T-helper 2 cell treated with Interferon-gamma antibody and Interleukin-4, amounts not matched to agents 5 μg/mL and 100 μg/mL, for 36 hours (primary cell): ENCODE measurements at regions not wholly inside any gene's neighbourhood (a gene's known extent, or its start where the extent isn't known, plus 50 kb on each side); places are given as distances from the start of the nearest gene placed in this dataset.
"Not testable (repeated sequence)": the region's sequence is repeated elsewhere in the genome, so short reads cannot be mapped to it uniquely, and the experiment has no call there.

Experiments used
- DNase-seq: peaks from one replicate; pipeline ENCODE4 v3.0.0; 2021; ENCODE audit warnings: low spot score
- H3K27ac Mint-ChIP-seq: one replicate; pipeline ENCODE4 v1.8.0; 2021; ENCODE audit warnings: mild to moderate bottlenecking, mixed read lengths
- H3K27me3 Mint-ChIP-seq: one replicate; pipeline ENCODE4 v1.8.0; 2021; ENCODE audit warnings: low read depth, mixed read lengths
- H3K36me3 Mint-ChIP-seq: one replicate; pipeline ENCODE4 v1.8.0; 2021; ENCODE audit warnings: low read depth, mixed read lengths
- H3K4me1 Mint-ChIP-seq: one replicate; pipeline ENCODE4 v1.8.0; 2021; ENCODE audit warnings: low read depth, mixed read lengths
- H3K4me3 Mint-ChIP-seq: one replicate; pipeline ENCODE4 v1.8.0; 2022; ENCODE audit warnings: mild to moderate bottlenecking, moderate library complexity, mixed read lengths
- H3K9me3 Mint-ChIP-seq: one replicate; pipeline ENCODE4 v1.8.0; 2021; ENCODE audit warnings: mixed read lengths

GRCh38 chr14:53368066-53368465 lies 214.9 kb upstream of the DDHD1 start:
- H3K27me3 Mint-ChIP-seq = no peaks in the 10 kb centered on the region
- no peaks in the 10 kb centered on the region for H3K36me3 Mint-ChIP-seq
- H3K4me1 Mint-ChIP-seq = no peaks in the 10 kb centered on the region
- H3K9me3 Mint-ChIP-seq = peaks cover 5% of the 10 kb centered on the region
- DNase-seq = no peak
- H3K4me3 Mint-ChIP-seq = no peak overlapping the region
- no peak overlapping the region for H3K27ac Mint-ChIP-seq

- no peaks in the 10 kb centered on the region for H3K27me3 Mint-ChIP-seq
- peaks cover 8% of the 10 kb centered on the region for H3K9me3 Mint-ChIP-seq
- no peak overlapping the region for H3K4me3 Mint-ChIP-seq
- H3K4me1 Mint-ChIP-seq = no peaks in the 10 kb centered on the region
- no peak for DNase-seq
- no peak overlapping the region for H3K27ac Mint-ChIP-seq
- no peaks in the 10 kb centered on the region for H3K36me3 Mint-ChIP-seq
These were observed 214.5 kb upstream of the DDHD1 start for GRCh38 chr14:53367644-53368026.

- no peak for DNase-seq
- Mint-ChIP-seq H3K27ac (no peak overlapping the region), H3K4me1 (no peaks in the 10 kb centered on the region), H3K4me3 (no peak overlapping the region), H3K9me3 (peaks cover 8% of the 10 kb centered on the region), H3K27me3 (no peaks in the 10 kb centered on the region), H3K36me3 (no peaks in the 10 kb centered on the region)
These were observed 212.5 kb upstream of the DDHD1 start for GRCh38 chr14:53365486-53366130.

GRCh38 chr14:53362916-53363315 lies 209.8 kb upstream of the DDHD1 start:
- not testable (repeated sequence) for H3K4me1 Mint-ChIP-seq, H3K4me3 Mint-ChIP-seq, H3K9me3 Mint-ChIP-seq, H3K27ac Mint-ChIP-seq, DNase-seq, H3K36me3 Mint-ChIP-seq, H3K27me3 Mint-ChIP-seq

- Mint-ChIP-seq H3K4me3 (no peak overlapping the region), H3K4me1 (no peaks in the 10 kb centered on the region), H3K36me3 (no peaks in the 10 kb centered on the region), H3K27me3 (no peaks in the 10 kb centered on the region), H3K9me3 (peaks cover 8% of the 10 kb centered on the region), H3K27ac (no peak overlapping the region)
- DNase-seq = no peak
These were observed 207.7 kb upstream of the DDHD1 start for GRCh38 chr14:53360829-53361228.

GRCh38 chr14:53358166-53358565 lies 205.0 kb upstream of the DDHD1 start:
- H3K4me3 Mint-ChIP-seq = no peak overlapping the region
- peaks cover 4% of the 10 kb centered on the region for H3K9me3 Mint-ChIP-seq
- no peaks in the 10 kb centered on the region for H3K27me3 Mint-ChIP-seq
- H3K27ac Mint-ChIP-seq = no peak overlapping the region
- H3K4me1 Mint-ChIP-seq = peaks cover 5% of the 10 kb centered on the region
- no peak for DNase-seq
- H3K36me3 Mint-ChIP-seq = no peaks in the 10 kb centered on the region

GRCh38 chr14:53356361-53357150 lies 203.4 kb upstream of the DDHD1 start:
- Mint-ChIP-seq H3K27ac (no peak overlapping the region), H3K36me3 (no peaks in the 10 kb centered on the region), H3K9me3 (no peaks in the 10 kb centered on the region), H3K4me1 (peaks cover 5% of the 10 kb centered on the region), H3K4me3 (no peak overlapping the region), H3K27me3 (no peaks in the 10 kb centered on the region)
- no peak for DNase-seq

GRCh38 chr14:53355581-53356112 lies 202.5 kb upstream of the DDHD1 start:
- no peak overlapping the region for H3K4me3 Mint-ChIP-seq
- no peaks in the 10 kb centered on the region for H3K36me3 Mint-ChIP-seq
- DNase-seq = no peak
- H3K27ac Mint-ChIP-seq = no peak overlapping the region
- no peaks in the 10 kb centered on the region for H3K9me3 Mint-ChIP-seq
- H3K27me3 Mint-ChIP-seq = no peaks in the 10 kb centered on the region
- peaks cover 8% of the 10 kb centered on the region for H3K4me1 Mint-ChIP-seq

GRCh38 chr14:53354336-53354735 lies 201.2 kb upstream of the DDHD1 start:
- Mint-ChIP-seq H3K4me1 (peaks cover 8% of the 10 kb centered on the region), H3K4me3 (no peak overlapping the region), H3K36me3 (no peaks in the 10 kb centered on the region), H3K27ac (no peak overlapping the region), H3K9me3 (no peaks in the 10 kb centered on the region), H3K27me3 (no peaks in the 10 kb centered on the region)
- DNase-seq = no peak

GRCh38 chr14:53350866-53351265 lies 197.7 kb upstream of the DDHD1 start:
- Mint-ChIP-seq H3K4me1 (peaks cover 8% of the 10 kb centered on the region), H3K4me3 (no peak overlapping the region), H3K9me3 (no peaks in the 10 kb centered on the region), H3K36me3 (no peaks in the 10 kb centered on the region), H3K27me3 (no peaks in the 10 kb centered on the region), H3K27ac (no peak overlapping the region)
- DNase-seq = no peak

GRCh38 chr14:53350429-53350828 lies 197.3 kb upstream of the DDHD1 start:
- no peak for DNase-seq
- Mint-ChIP-seq H3K4me3 (no peak overlapping the region), H3K27me3 (no peaks in the 10 kb centered on the region), H3K36me3 (no peaks in the 10 kb centered on the region), H3K4me1 (peaks cover 5% of the 10 kb centered on the region), H3K27ac (no peak overlapping the region), H3K9me3 (no peaks in the 10 kb centered on the region)

- no peak for DNase-seq
- H3K27ac Mint-ChIP-seq = no peak overlapping the region
These were observed 193.9 kb upstream of the DDHD1 start for GRCh38 chr14:53346988-53347387.

GRCh38 chr14:53341324-53341723 lies 188.2 kb upstream of the DDHD1 start:
- no peak for DNase-seq
- Mint-ChIP-seq H3K36me3 (no peaks in the 10 kb centered on the region), H3K4me3 (no peak overlapping the region), H3K4me1 (no peaks in the 10 kb centered on the region), H3K27ac (no peak overlapping the region), H3K9me3 (no peaks in the 10 kb centered on the region), H3K27me3 (no peaks in the 10 kb centered on the region)

More at GRCh38 chr14:53346988-53347387, 193.9 kb upstream of the DDHD1 start:
- H3K4me1 Mint-ChIP-seq = peaks cover 4% of the 10 kb centered on the region
- no peak overlapping the region for H3K4me3 Mint-ChIP-seq
- H3K9me3 Mint-ChIP-seq = no peaks in the 10 kb centered on the region
- H3K36me3 Mint-ChIP-seq = no peaks in the 10 kb centered on the region
- H3K27me3 Mint-ChIP-seq = no peaks in the 10 kb centered on the region

GRCh38 chr14:53338192-53338591 lies 185.1 kb upstream of the DDHD1 start:
- Mint-ChIP-seq H3K36me3 (no peaks in the 10 kb centered on the region), H3K4me3 (no peak overlapping the region), H3K4me1 (no peaks in the 10 kb centered on the region), H3K27ac (no peak overlapping the region), H3K9me3 (no peaks in the 10 kb centered on the region), H3K27me3 (no peaks in the 10 kb centered on the region)
- no peak for DNase-seq
